CD4-positive, alpha-beta T cell treated with Interferon alpha-2 for 1 hour (primary cell): ENCODE measurements at regions not wholly inside any gene's neighbourhood (a gene's known extent, or its start where the extent isn't known, plus 50 kb on each side); places are given as distances from the start of the nearest gene placed in this dataset.

Experiments used
- DNase-seq, 2 donors: peaks; one replicate each; pipeline ENCODE4 v3.0.0-alpha.2; 2020 to 2022

DNA sequence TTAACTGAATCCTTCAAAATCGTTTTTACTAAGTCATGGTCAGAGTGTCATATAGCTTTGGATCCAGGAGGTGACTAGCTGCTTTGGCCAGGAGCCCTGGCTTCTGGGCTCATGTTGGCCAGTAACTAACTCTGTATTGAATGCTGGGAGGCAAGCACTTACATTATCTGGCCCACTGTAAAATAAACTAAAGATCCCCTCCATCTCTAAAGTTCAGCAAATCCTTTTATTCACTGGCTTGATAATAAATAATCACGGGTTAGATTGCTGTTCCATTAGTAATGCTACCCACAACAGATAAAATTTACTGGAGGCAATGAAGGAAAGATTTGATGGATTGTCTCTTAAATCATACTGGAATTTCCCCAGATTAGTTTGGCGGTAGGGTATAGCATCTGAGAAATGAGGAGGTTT is 382.2 kb upstream of the TLE4 start:
- no peak for DNase-seq

DNA sequence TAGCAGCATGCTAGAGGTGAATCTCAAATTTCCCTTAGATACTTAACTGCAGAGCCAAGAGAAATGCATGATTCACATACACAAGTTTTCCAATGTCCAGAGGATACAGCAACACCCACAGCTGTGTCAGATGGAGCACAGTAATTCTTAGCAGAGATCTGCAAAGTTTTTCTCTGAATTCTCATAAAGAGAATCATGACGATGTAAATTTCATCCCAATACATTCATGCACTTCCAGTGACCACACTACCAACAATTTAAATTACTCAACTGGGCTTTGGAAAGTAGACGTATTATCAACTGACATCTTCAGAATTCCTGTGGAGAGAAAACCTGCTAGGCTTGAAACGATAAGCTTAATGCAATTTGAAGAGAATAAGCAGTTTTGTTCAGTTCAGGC is 378.8 kb upstream of the TLE4 start:
- DNase-seq, result no peak

DNA sequence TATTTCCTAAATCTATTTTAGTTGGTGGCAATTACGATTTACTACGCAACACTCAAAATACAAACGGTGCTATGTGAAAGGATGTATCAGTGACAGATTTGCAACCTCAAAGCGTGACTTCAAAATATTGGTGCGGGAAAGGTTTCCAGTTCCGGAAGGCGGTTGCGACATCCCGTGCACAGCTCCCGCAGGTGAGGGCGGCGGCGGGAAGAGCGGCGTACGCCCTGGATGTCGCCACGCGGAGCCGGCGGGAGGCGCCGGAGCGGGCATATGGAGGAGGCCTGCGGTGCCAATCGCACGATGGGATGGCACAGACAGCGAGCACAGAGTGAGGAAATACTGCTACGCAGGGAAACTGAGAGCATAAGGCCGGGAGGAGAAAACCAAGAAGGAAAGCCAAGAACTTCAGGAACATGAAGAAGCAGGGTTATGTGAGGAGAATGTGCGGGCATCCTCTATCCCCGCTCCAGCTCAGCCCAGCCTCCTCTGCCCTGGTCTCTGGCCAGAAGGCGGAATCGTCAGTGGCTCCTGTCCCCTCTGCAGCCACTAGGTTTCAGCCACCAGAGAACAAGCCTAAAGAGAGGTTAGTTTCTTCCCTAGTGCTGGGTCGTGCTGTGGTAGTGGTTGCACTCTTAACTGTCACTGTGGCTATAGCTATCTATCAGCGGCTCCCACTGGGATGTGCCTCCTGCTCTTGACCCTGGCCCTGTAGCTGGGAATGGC is 378.1 kb upstream of the TLE4 start:
- DNase-seq, result no peak

DNA sequence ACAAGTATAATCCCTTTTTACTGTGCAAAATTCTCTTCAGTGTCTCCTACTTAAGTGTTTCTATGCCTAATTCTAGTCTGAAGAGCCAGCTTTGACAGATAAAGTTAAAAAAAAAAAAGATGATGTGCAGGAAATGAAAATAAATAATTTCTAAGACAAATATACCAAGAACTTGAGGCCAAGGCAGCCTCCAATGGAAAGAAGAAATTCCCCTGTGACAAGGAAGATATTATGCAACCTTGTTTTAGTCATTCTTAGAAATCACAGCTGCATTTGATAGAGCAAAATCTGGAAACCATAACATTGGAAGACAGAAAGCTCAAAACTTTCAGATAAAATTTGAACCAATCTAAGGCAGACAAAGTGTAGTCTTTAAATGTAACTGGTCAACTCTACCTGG is 375.9 kb upstream of the TLE4 start:
- DNase-seq, result no peak

DNA sequence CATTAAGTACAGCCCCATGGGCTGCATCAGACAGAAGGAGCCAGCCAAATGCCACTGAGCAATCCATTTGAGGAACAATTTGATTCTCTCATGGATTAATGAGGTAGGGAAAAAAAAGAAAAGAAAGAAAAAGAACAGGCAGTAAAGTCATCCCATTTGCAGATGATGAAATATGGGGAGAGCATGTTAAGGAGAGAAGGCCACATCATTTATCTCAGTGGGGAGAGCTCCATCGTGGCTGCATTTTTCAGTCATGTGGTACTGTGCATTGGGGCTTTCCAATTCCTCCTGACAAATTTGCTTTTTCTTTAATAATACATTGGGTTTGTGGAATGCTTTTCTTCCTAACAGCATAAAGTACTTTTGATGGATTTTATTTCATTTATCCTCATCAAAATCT is 375.2 kb upstream of the TLE4 start:
- no peak for DNase-seq

DNA sequence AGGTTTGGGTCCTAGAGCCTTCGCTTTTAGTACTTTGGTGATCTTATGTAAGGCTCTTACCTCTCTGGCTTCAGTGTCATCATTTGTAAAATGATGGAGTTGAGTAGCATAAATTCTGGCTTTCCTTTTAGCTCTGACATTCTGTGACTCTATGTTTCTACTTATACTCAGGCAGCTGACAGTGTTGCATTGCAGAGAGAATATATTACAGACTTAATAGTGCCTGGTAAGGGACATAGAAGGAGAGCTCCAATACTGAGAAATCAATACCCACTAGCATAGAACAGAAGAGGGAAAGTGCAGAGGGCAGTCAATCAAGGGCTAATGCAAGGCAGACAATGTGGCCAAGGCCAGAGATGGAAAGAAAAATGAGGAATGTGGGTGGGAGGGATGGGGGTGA is 371.4 kb upstream of the TLE4 start:
- no peak for DNase-seq

DNA sequence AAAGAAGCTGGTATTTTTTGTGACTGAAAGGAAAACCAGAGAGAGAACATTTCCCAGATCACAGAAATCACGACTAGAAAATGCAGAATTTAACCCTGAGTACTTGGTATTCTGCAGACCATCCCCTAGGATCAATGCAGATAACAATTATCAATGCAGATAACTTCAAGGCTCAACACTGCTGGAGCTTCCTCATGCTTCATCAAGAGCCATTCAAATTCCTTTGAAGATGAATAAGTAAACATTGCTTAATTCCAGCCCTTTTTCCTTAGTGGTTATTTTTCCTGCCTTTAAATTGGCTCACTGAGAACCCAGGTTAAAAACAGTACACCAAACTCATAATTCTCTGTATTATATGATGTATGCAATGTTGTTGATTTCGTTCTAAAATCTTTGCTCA is 370.1 kb upstream of the TLE4 start:
- no peak for DNase-seq

DNA sequence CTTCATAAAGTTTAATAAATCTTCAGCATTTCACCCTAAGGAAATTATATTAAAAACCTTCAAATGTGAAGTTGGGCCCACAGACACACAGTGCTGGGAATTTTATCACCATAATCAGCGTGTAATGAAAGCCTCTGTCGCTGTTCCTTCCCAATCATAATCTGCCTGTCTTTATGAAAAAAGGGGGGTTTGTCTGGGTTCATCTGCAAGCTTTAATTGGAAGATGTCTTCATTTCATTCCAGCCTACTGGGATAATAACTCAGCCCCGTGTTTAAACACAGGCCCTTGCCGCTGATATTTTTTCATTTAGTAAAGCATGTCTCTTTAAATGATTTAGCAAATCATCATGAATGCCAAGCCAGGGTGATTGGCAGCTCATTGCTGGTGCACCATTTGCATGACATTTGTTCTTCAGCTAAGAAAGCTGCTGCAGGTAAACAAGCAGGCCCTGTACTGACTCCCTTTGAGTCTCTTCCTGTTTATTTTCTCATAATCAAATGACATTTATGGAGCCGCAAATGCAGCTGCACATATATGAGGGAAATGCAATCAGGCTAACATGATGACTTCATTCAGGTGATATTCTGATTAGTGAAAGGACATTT is 362.9 kb upstream of the TLE4 start:
- DNase-seq, result no peak

DNA sequence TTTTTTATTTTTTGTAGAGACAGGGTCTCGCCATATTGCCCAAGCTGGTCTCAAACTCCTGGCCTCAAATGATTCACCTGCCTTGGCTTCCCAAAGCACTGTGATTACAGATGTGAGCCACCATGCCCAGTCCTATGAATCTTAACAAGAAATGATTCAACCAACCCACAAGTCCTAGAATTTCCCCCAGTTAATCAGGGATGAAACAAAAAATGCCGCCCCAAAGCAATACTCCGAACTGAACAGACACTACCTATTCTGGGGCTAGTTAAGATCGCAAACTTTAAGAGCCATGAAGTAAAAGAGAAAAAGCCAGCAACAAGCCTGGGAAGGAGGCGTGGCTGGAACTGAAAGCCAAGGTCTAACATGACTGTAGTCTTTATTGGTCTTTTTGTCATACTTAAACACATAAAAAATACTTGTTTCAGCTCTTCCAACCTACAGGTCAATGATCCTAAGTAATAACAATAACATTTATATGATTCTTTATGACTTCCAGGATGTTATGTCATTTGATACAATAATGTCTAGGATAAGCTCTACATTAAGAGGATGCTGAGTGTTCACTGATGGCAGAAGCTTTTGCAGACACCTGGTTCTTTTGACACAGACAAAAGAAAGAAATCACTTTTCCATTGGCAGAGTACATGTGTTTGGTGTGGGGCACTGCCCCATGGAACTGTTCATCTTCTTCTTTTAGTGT is 361.1 kb upstream of the TLE4 start:
- no peak for DNase-seq

DNA sequence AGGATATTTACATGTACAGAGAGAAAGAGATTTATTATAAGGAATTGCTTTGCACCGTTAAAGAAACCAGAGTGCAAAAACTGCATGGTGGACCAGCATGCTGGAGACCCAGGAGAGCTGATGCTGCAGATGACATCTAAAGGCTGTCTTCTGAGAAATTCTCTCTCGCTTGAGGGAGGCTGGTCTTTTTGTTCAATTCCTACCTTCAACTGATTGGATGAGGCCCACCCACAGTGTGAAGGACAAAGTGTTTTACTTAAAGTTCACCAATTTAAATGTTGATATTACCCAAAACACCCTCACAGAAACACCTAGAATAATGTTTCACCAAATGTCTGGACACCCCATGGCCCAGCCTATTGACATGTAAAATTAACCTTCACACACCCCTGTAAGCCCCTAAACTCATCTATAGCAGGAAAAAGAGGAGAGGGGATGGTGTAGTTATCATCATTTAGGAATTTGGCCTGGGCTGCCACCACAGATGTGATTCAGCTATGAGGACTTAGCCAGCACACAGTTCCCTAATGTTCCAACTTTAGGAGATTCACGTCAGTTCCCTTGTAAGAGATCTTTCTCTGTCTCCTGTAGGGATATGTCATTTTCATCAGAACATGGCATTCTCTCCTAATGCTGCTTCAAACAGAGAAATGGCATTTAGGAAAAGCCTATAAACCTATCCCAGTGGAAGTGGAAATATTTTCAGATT is 358.2 kb upstream of the TLE4 start:
- no peak for DNase-seq

DNA sequence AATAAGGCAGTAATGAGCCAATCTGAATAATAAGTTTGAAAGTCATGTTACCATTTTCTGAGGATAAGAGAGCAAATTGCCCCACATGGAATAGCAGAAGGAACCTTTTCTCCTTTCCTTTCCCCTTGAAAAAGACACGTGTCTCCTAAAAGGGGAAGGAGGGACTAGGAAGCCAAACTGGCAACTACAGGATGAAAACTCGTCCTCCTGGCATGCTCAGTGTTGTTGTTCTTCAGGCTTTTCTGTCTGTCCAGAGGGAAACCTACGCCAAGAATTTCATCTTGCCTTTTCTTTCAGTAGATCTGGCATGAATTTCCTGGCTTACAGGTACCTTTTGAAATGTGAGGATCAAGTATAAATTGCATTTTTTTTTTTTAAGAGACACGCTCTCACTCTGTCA is 355.9 kb upstream of the TLE4 start:
- no peak for DNase-seq

DNA sequence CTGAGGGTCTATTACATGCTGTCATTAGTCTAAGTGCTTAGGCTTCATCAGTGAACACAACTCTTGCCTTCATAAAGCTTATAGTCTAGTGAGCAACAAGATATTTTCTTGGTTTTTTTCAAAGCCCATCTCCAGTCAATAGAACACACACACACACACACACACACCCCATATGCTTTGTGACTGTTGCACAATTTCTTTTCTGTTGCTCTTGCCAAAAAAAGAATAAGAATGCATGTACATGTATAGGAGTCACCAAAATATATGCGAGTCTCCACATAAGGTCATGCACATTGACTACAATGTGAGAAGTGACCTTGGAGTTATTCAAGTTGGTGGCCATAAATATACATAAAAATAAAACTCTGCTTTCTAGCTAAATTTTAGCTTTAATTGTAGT is 351.5 kb upstream of the TLE4 start:
- no peak for DNase-seq

DNA sequence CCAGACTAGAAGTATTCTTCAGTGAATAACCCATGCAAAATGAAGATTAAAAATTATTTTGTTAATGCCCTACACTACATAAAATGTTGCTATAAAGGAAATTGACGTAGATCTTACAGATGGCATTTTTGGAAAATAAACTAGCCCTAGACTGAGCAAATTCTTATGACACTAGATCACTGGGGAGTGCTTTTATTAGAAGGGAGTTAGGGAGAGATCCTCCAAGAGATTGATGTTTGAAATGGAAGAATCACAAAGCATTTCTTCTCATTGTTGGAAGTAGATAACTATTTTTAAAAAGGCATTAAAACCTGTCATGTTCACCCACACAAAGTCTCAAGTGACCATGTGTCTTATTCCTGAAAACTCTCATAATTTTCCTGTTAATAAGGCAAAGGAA is 351.1 kb upstream of the TLE4 start:
- no peak for DNase-seq

DNA sequence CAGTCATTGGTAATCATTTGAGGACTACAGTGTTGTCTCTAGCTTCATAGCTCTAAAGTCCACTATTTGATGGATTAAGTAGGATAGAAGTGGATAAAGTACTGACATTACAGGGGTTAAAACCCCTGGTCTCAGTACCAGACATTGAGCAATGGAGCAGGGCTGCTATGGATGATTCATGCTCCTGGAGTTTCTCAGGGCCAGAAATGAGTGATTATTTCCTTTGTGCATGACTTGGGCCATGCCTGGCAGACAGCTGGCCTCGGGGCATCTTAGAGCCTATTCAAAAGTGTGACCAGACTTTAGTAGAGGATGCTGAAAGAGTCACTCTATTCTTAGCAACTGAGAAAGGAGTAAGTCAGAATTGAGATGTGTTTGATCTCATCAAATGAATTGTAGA is 350.7 kb upstream of the TLE4 start:
- no peak for DNase-seq

DNA sequence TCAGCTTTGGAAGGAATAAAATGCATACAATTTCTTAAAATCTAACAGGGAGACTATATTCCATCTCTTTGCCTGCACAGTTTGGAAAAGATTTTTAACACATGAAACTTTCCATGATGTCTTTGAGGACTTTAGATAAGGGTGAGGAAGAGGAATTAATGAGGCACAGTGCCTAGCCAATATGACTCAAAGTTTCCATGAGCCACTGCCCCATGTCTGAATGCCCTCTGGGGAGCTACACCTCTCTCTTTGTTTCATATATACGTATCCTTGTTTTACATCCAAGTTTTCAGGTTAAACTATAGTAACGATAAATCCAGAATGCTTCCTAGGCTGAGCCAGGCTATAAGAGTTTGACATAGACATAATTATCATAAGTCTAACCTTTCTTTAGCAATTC is 349.3 kb upstream of the TLE4 start:
- DNase-seq, result no peak

DNA sequence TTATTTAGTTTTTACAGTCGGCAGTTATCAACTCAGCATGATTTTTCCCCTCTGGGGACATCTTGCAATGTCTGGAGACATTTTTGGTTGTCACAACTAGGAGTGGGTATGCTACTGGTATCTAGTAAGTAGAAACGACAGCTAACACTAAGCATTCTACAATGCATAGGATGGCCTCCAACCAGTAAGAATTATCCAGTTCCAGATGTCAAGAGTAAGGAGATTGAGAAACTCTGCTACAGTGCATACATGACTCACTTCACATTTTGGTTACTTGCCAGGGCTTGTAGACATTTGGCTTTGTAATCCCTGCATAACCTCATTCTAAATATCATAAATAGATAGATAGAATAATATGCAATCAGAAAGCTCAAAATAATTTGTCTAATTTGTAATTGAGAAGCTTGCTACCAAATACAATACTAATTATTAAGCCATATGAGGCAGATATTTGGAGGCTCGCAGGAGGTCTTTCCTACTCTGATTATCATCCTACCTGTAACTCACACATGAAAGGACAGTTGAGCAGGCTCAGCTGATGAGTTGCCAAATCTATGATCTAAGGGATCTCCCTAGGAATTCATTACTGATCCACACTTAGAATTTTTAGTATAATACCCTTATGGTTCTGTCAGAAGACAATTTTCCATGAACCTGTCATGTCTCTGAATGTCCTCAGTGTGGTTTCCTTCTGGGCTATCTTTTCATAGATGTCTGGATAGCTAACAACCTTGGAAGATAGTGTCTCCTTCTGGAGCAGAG is 346.9 kb upstream of the TLE4 start:
- DNase-seq, result no peak

DNA sequence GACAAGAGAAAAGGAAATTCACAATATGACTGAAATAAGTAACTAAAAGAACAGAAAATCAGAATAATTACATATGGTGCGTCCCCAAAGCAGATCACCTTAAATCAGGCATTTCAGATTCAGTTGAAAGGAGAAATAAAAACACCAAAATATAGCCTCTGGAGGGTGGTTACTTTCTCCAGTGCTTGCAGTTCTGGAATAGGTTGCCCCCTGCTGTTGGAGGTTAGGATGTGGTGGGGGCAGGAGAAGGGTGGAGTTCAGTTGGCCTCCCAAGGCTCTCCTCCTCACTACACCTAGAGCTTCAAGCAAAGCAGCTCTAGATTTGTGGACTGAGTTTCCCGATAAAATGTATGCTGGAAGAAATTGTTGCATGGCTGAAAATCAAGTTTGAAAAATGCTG is 338.2 kb upstream of the TLE4 start:
- DNase-seq, result no peak

DNA sequence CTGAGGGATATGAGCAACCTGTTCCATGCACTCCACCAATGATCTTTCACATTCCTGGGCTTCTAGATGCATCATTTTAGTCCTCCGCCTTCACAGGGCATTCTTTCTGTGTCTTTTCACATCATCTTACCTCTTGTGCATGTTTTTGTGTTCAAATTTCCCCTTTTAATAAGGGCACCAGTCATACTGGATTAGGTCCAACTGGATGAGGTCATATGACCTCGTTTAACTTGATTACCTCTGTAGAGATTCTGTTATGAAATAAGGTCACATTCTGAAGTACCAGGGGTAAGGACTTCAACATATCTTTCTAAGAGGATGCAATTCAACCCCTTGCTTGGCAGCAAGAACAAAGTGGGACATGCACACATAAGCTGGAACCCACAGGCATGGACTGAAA is 335.3 kb upstream of the TLE4 start:
- DNase-seq, result no peak

DNA sequence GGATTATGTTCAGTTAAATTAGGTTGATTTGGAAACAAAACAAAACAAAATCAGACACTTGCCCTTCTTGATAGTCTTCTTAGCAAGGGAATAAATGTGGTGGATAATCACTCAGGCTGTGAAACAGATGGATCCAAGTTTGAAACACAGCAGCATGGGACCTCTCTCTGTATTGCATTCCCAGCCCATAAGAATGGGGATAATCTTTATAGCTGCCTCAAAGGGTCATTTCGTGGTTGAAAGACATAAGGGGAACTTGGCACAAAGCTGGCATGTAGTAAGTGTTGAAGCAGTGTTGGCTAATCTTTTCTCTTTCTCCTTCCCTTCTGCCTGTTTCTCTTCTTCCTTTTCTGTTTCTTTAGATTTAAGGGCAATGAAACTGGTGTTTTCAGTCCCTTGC is 333.9 kb upstream of the TLE4 start:
- no peak for DNase-seq

DNA sequence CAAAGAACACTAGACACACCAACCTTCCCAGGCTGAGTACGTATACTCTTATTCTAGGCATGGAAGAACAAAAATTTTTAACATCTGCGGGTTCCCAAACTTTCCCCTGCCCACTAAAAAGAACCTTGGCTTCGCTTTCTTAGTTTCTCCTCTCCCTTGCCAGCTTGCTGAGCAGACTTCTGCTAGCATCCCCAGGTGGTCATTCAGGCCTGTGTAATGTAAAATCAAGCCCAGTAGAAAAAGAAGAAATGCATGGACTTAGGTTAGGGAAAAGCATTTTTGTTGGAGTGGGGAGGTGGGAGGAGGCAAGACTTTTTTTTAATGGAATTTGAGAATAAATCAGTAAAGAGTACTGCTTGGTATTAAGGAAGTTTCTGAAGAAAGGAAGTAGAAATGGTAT is 331.0 kb upstream of the TLE4 start:
- no peak for DNase-seq

DNA sequence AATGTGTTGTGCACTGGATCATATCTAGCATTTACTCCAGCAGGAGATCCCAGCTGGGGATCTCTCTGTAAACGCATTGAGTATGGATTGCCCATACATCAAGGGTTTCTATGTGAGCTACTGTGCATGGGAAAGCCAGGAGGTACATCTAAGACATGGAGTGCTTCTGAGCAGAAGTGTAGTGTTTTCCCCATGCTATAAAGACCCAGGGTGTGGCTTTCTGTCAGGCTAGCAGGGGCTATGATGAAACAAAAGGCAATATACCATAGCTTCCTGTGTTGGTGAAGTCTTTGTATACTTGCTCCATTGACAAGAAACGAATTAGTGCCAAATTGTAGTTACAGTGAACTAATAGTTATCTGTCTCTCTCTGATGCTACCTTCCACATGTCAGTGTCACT is 329.3 kb upstream of the TLE4 start:
- no peak for DNase-seq

DNA sequence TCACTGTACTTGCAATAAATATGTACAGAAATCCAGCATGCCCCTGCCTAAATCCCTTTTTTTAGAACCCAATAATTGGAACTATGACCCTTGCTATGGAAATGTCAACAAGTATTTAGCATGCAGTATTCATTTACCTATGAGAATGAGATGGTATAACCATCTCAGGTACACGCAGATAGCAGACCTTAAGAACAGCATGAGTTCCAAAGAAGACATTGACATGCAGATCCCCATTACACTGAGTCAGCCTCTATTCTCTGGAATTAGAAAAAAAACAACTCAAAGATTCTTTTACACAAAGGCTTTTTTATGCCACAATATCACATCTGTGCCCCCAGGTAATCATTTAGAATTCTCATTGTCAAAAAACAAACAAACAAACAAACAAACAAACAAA is 325.6 kb upstream of the TLE4 start:
- no peak for DNase-seq

DNA sequence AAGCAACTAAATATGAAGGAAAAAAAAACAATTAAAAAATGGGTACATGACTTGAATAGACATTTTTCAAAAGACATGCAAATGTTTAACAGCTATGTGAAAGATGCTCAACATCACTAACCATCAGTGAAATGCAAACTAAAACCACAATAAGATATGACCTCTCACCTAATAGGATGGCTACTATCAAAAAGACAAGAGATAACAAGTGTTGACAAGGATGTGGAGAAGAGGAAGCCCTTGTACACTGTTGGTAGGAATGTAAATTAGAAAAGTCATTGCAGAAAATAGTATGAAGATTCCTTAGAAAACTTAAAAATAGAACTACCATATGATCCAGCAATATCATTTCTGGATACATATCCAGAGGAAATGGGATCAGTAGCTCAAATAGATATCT is 324.7 kb upstream of the TLE4 start:
- DNase-seq, result no peak
